ENCODE measurements at regions not wholly inside any gene's neighbourhood (a gene's known extent, or its start where the extent isn't known, plus 50 kb on each side); places are given as distances from the start of the nearest gene placed in this dataset.

GRCh38 chr2:157935378-157935906 lies 59.3 kb upstream of the ACVR1 start:
- TF ChIP-seq CTCF (IDR thresholded peaks at IDR 0.05) (no peak), POLR2A (IDR thresholded peaks at IDR 0.05) (no peak)

Data from lower leg skin (tissue), 3 donors.